AG09319 (cell line): ENCODE measurements at regions not wholly inside any gene's neighbourhood (a gene's known extent, or its start where the extent isn't known, plus 50 kb on each side); places are given as distances from the start of the nearest gene placed in this dataset.

Experiments used
- DNase-seq: peaks from one replicate; pipeline ENCODE4 v3.0.0-alpha.2; 2010; ENCODE audit warnings: low read depth; ENCODE audit errors: extremely low read depth
- CTCF ChIP-seq: IDR thresholded peaks from 2 replicates; pipeline ENCODE4 v1.5.1; 2011; ENCODE audit warnings: low read depth, mild to moderate bottlenecking, inconsistent platforms, low read length, moderate library complexity

GRCh38 chr20:21570285-21570992, 56.6 kb upstream of the NKX2-2 start:
- no peak for TF ChIP-seq CTCF
- no peak for DNase-seq

- DNase-seq = no peak
- no peak for TF ChIP-seq CTCF
These were observed 55.7 kb upstream of the NKX2-2 start for GRCh38 chr20:21569586-21569985.

- TF ChIP-seq CTCF = no peak
- DNase-seq = no peak
These were observed 50.4 kb upstream of the NKX2-2 start for GRCh38 chr20:21564127-21564773.
